Mucosa of gallbladder (tissue), 1 donor: ENCODE measurements at regions not wholly inside any gene's neighbourhood (a gene's known extent, or its start where the extent isn't known, plus 50 kb on each side); places are given as distances from the start of the nearest gene placed in this dataset.
A peak's percentile ranks its signal among the peaks of the same experiment; 100 is the strongest.

ENCODE experiments used
- DNase-seq: peaks from one replicate; pipeline ENCODE4 v3.0.0-alpha.2; 2020; ENCODE audit warnings: low spot score
- donor health status: DM: no; HTN: no; CAD: no.

- DNase-seq, result peak; percentile 57
Measured at GRCh38 chr9:81390792-81391456, 298.4 kb downstream of the TLE1 start.

GRCh38 chr9:81389569-81389993 lies 299.8 kb downstream of the TLE1 start:
- DNase-seq, result peak; percentile 77

GRCh38 chr9:81388831-81389230 lies 300.5 kb downstream of the TLE1 start:
- DNase-seq, result no peak

- no peak for DNase-seq
Measured at GRCh38 chr9:81387360-81388106, 301.8 kb downstream of the TLE1 start.

- DNase-seq, result no peak
Measured at GRCh38 chr9:81384911-81385310, 304.4 kb downstream of the TLE1 start.

GRCh38 chr9:81382281-81382680 lies 307.1 kb downstream of the TLE1 start:
- no peak for DNase-seq

- no peak for DNase-seq
Measured at GRCh38 chr9:81381694-81382093, 307.7 kb downstream of the TLE1 start.

GRCh38 chr9:81380504-81381359 lies 308.6 kb downstream of the TLE1 start:
- no peak for DNase-seq

- no peak for DNase-seq
Measured at GRCh38 chr9:81379655-81380054, 309.7 kb downstream of the TLE1 start.

GRCh38 chr9:81377921-81378320 lies 311.4 kb downstream of the TLE1 start:
- DNase-seq, result no peak

GRCh38 chr9:81377320-81377719 lies 312.0 kb downstream of the TLE1 start:
- no peak for DNase-seq

GRCh38 chr9:81375187-81376100 lies 313.9 kb downstream of the TLE1 start:
- DNase-seq, result no peak

GRCh38 chr9:81374459-81375186 lies 314.7 kb downstream of the TLE1 start:
- no peak for DNase-seq

GRCh38 chr9:81373294-81373693 lies 316.1 kb downstream of the TLE1 start:
- no peak for DNase-seq

- no peak for DNase-seq
Measured at GRCh38 chr9:81372628-81373191, 316.6 kb downstream of the TLE1 start.

GRCh38 chr9:81371824-81372223 lies 317.5 kb downstream of the TLE1 start:
- no peak for DNase-seq

GRCh38 chr9:81370650-81371049 lies 318.7 kb downstream of the TLE1 start:
- no peak for DNase-seq

GRCh38 chr9:81370096-81370495 lies 319.3 kb downstream of the TLE1 start:
- DNase-seq, result no peak

GRCh38 chr9:81369121-81369520 lies 320.2 kb downstream of the TLE1 start:
- no peak for DNase-seq

- DNase-seq, result no peak
Measured at GRCh38 chr9:81363916-81364480, 325.3 kb downstream of the TLE1 start.
